ENCODE measurements at regions not wholly inside any gene's neighbourhood (a gene's known extent, or its start where the extent isn't known, plus 50 kb on each side); places are given as distances from the start of the nearest gene placed in this dataset.

GRCh38 chr11:15505155-15505554, 390.4 kb downstream of the INSC start:
- Histone ChIP-seq H3K4ac (ENCODE audit: low read length) (no peak overlapping the region), H3K9ac (ENCODE audit: low read depth, low read length, poor library complexity) (no peak overlapping the region), H2BK5ac (ENCODE audit: low read length) (no peak overlapping the region), H2BK15ac (ENCODE audit: low read length) (no peak overlapping the region), H3K79me1 (ENCODE audit: low read depth, low read length) (no peaks in the 10 kb centered on the region), H3K4me3 (ENCODE audit: low read length in 2 of 2) (no peak overlapping the region), H3K36me3 (replicated peaks in 1 of 2; ENCODE audit: control insufficient read depth in 2 of 2, insufficient read depth in 2 of 2, low read length in 2 of 2) (no peaks in the 10 kb centered on the region), H3K23ac (ENCODE audit: low read depth, low read length, poor library complexity) (no peak overlapping the region), H2AK5ac (ENCODE audit: low read depth, low read length) (no peak overlapping the region), H3K4me1 (ENCODE audit: control insufficient read depth in 2 of 2, insufficient read depth in 1 of 2, low read depth in 1 of 2, low read length in 2 of 2) (no peaks in the 10 kb centered on the region), H4K8ac (ENCODE audit: low read depth, low read length) (no peak overlapping the region), H2AFZ (ENCODE audit: low read length) (no peak overlapping the region), H4K91ac (ENCODE audit: low read depth, low read length, poor library complexity) (no peak overlapping the region), H3K27ac (replicated peaks; ENCODE audit: low read length) (no peak overlapping the region), H3K27me3 (ENCODE audit: control insufficient read depth in 3 of 3, insufficient read depth in 3 of 3, low read depth in 1 of 3, low read length in 3 of 3) (no peaks in the 10 kb centered on the region), H3K14ac (ENCODE audit: low read length) (no peak overlapping the region), H3K4me2 (ENCODE audit: insufficient read depth, low read length, poor library complexity, severe bottlenecking) (no peak overlapping the region), H2BK12ac (ENCODE audit: low read length) (no peak overlapping the region), H3K9me3 (replicated peaks in 1 of 2; ENCODE audit: control insufficient read depth in 2 of 2, insufficient read depth in 1 of 2, low read depth in 1 of 2, low read length in 2 of 2) (no peaks in the 10 kb centered on the region), H3K18ac (ENCODE audit: low read length) (no peak overlapping the region), H2BK120ac (ENCODE audit: low read depth, low read length) (no peak overlapping the region)
- WGBS, 2 donors (ENCODE audit: extremely low coverage in 2 of 2, insufficient read length in 2 of 2, insufficient replicate concordance in 1 of 2): no CpG with 5 or more reads among the region's 1 CpG
- no peak for DNase-seq (ENCODE audit: low spot score)

- H2BK120ac ChIP-seq (ENCODE audit: low read depth, low read length): no peak overlapping the region
- no peaks in the 10 kb centered on the region for H3K36me3 ChIP-seq (replicated peaks in 1 of 2; ENCODE audit: control insufficient read depth in 2 of 2, insufficient read depth in 2 of 2, low read length in 2 of 2)
- H4K91ac ChIP-seq (ENCODE audit: low read depth, low read length, poor library complexity): no peak overlapping the region
- H3K18ac ChIP-seq (ENCODE audit: low read length): no peak overlapping the region
- no peak overlapping the region for H2BK12ac ChIP-seq (ENCODE audit: low read length)
- H3K14ac ChIP-seq (ENCODE audit: low read length): no peak overlapping the region
- H2BK15ac ChIP-seq (ENCODE audit: low read length): no peak overlapping the region
- H3K27me3 ChIP-seq (ENCODE audit: control insufficient read depth in 3 of 3, insufficient read depth in 3 of 3, low read depth in 1 of 3, low read length in 3 of 3): no peaks in the 10 kb centered on the region
- H3K23ac ChIP-seq (ENCODE audit: low read depth, low read length, poor library complexity): no peak overlapping the region
- no CpG with 5 or more reads among the region's 6 CpGs for WGBS, 2 donors (ENCODE audit: extremely low coverage in 2 of 2, insufficient read length in 2 of 2, insufficient replicate concordance in 1 of 2)
- H3K9me3 ChIP-seq (replicated peaks in 1 of 2; ENCODE audit: control insufficient read depth in 2 of 2, insufficient read depth in 1 of 2, low read depth in 1 of 2, low read length in 2 of 2): no peaks in the 10 kb centered on the region
- H3K4me2 ChIP-seq (ENCODE audit: insufficient read depth, low read length, poor library complexity, severe bottlenecking): no peak overlapping the region
- H2AK5ac ChIP-seq (ENCODE audit: low read depth, low read length): no peak overlapping the region
- H3K27ac ChIP-seq (replicated peaks; ENCODE audit: low read length): no peak overlapping the region
- H3K79me1 ChIP-seq (ENCODE audit: low read depth, low read length): no peaks in the 10 kb centered on the region
- H2BK5ac ChIP-seq (ENCODE audit: low read length): no peak overlapping the region
- DNase-seq (ENCODE audit: low spot score): no peak
- no peak overlapping the region for H3K9ac ChIP-seq (ENCODE audit: low read depth, low read length, poor library complexity)
- no peak overlapping the region for H3K4me3 ChIP-seq (ENCODE audit: low read length in 2 of 2)
- no peaks in the 10 kb centered on the region for H3K4me1 ChIP-seq (ENCODE audit: control insufficient read depth in 2 of 2, insufficient read depth in 1 of 2, low read depth in 1 of 2, low read length in 2 of 2)
- no peak overlapping the region for H2AFZ ChIP-seq (ENCODE audit: low read length)
- no peak overlapping the region for H4K8ac ChIP-seq (ENCODE audit: low read depth, low read length)
- H3K4ac ChIP-seq (ENCODE audit: low read length): no peak overlapping the region
These were observed 392.9 kb downstream of the INSC start for GRCh38 chr11:15507592-15507991.

- Histone ChIP-seq H3K4me1 (ENCODE audit: control insufficient read depth in 2 of 2, insufficient read depth in 1 of 2, low read depth in 1 of 2, low read length in 2 of 2) (no peaks in the 10 kb centered on the region), H3K4ac (ENCODE audit: low read length) (no peak overlapping the region), H3K4me3 (ENCODE audit: low read length in 2 of 2) (no peak overlapping the region), H3K9ac (ENCODE audit: low read depth, low read length, poor library complexity) (no peak overlapping the region), H3K23ac (ENCODE audit: low read depth, low read length, poor library complexity) (no peak overlapping the region), H3K4me2 (ENCODE audit: insufficient read depth, low read length, poor library complexity, severe bottlenecking) (no peak overlapping the region), H3K18ac (ENCODE audit: low read length) (no peak overlapping the region), H3K9me3 (replicated peaks in 1 of 2; ENCODE audit: control insufficient read depth in 2 of 2, insufficient read depth in 1 of 2, low read depth in 1 of 2, low read length in 2 of 2) (no peaks in the 10 kb centered on the region), H2AFZ (ENCODE audit: low read length) (no peak overlapping the region), H3K79me1 (ENCODE audit: low read depth, low read length) (no peaks in the 10 kb centered on the region), H2BK12ac (ENCODE audit: low read length) (no peak overlapping the region), H3K36me3 (replicated peaks in 1 of 2; ENCODE audit: control insufficient read depth in 2 of 2, insufficient read depth in 2 of 2, low read length in 2 of 2) (no peaks in the 10 kb centered on the region), H2BK5ac (ENCODE audit: low read length) (no peak overlapping the region), H2AK5ac (ENCODE audit: low read depth, low read length) (no peak overlapping the region), H3K14ac (ENCODE audit: low read length) (no peak overlapping the region), H2BK15ac (ENCODE audit: low read length) (no peak overlapping the region), H2BK120ac (ENCODE audit: low read depth, low read length) (no peak overlapping the region), H3K27me3 (ENCODE audit: control insufficient read depth in 3 of 3, insufficient read depth in 3 of 3, low read depth in 1 of 3, low read length in 3 of 3) (no peaks in the 10 kb centered on the region), H3K27ac (replicated peaks; ENCODE audit: low read length) (no peak overlapping the region), H4K91ac (ENCODE audit: low read depth, low read length, poor library complexity) (no peak overlapping the region), H4K8ac (ENCODE audit: low read depth, low read length) (no peak overlapping the region)
- no CpG with 5 or more reads among the region's 2 CpGs for WGBS, 2 donors (ENCODE audit: extremely low coverage in 2 of 2, insufficient read length in 2 of 2, insufficient replicate concordance in 1 of 2)
- no peak for DNase-seq (ENCODE audit: low spot score)
These were observed 394.4 kb downstream of the INSC start for GRCh38 chr11:15509082-15509481.

- Histone ChIP-seq H3K9ac (ENCODE audit: low read depth, low read length, poor library complexity) (no peak overlapping the region), H3K4me2 (ENCODE audit: insufficient read depth, low read length, poor library complexity, severe bottlenecking) (no peak overlapping the region), H2AK5ac (ENCODE audit: low read depth, low read length) (no peak overlapping the region), H2BK12ac (ENCODE audit: low read length) (no peak overlapping the region), H4K91ac (ENCODE audit: low read depth, low read length, poor library complexity) (no peak overlapping the region), H3K9me3 (replicated peaks in 1 of 2; ENCODE audit: control insufficient read depth in 2 of 2, insufficient read depth in 1 of 2, low read depth in 1 of 2, low read length in 2 of 2) (no peaks in the 10 kb centered on the region), H2BK15ac (ENCODE audit: low read length) (no peak overlapping the region), H3K36me3 (replicated peaks in 1 of 2; ENCODE audit: control insufficient read depth in 2 of 2, insufficient read depth in 2 of 2, low read length in 2 of 2) (no peaks in the 10 kb centered on the region), H3K14ac (ENCODE audit: low read length) (no peak overlapping the region), H2AFZ (ENCODE audit: low read length) (no peak overlapping the region), H2BK5ac (ENCODE audit: low read length) (no peak overlapping the region), H3K27ac (replicated peaks; ENCODE audit: low read length) (no peak overlapping the region), H2BK120ac (ENCODE audit: low read depth, low read length) (no peak overlapping the region), H3K18ac (ENCODE audit: low read length) (no peak overlapping the region), H3K4ac (ENCODE audit: low read length) (no peak overlapping the region), H3K79me1 (ENCODE audit: low read depth, low read length) (no peaks in the 10 kb centered on the region), H3K27me3 (ENCODE audit: control insufficient read depth in 3 of 3, insufficient read depth in 3 of 3, low read depth in 1 of 3, low read length in 3 of 3) (no peaks in the 10 kb centered on the region), H3K23ac (ENCODE audit: low read depth, low read length, poor library complexity) (no peak overlapping the region), H3K4me1 (ENCODE audit: control insufficient read depth in 2 of 2, insufficient read depth in 1 of 2, low read depth in 1 of 2, low read length in 2 of 2) (peaks cover 0 to 1% of the 10 kb centered on the region in 2 donors), H4K8ac (ENCODE audit: low read depth, low read length) (no peak overlapping the region), H3K4me3 (ENCODE audit: low read length in 2 of 2) (no peak overlapping the region)
- WGBS, 2 donors (ENCODE audit: extremely low coverage in 2 of 2, insufficient read length in 2 of 2, insufficient replicate concordance in 1 of 2): no CpG with 5 or more reads among the region's 2 CpGs
- DNase-seq (ENCODE audit: low spot score): no peak
These were observed 404.5 kb downstream of the INSC start for GRCh38 chr11:15519124-15519791.

Measured in neuronal stem cell (in vitro differentiated cells).